ENCODE measurements at regions not wholly inside any gene's neighbourhood (a gene's known extent, or its start where the extent isn't known, plus 50 kb on each side); places are given as distances from the start of the nearest gene placed in this dataset.
A peak's percentile ranks its signal among the peaks of the same experiment; 100 is the strongest.

- H3K27me3 ChIP-seq (ENCODE audit: low read depth, low read length) = no peaks in the 10 kb centered on the region
- no peaks in the 10 kb centered on the region for H3K9me3 ChIP-seq (ENCODE audit: insufficient read depth, low read length)
- H3K4me3 ChIP-seq (ENCODE audit: low read length) = peak overlapping the region; percentile 53
- H3K4me1 ChIP-seq (ENCODE audit: low read length) = peaks cover 23% of the 10 kb centered on the region
- no peak overlapping the region for H3K9ac ChIP-seq (ENCODE audit: low read length)
- H3K79me2 ChIP-seq (ENCODE audit: low read length) = no peaks in the 10 kb centered on the region
- H3K4me2 ChIP-seq (ENCODE audit: low read length) = peak overlapping the region; percentile 76
- TF ChIP-seq CTCF (IDR thresholded peaks at IDR 0.05; ENCODE audit: low read depth, low read length) (no peak), EZH2phosphoT487 (IDR thresholded peaks at IDR 0.05; ENCODE audit: low read depth) (no peak)
- no peak overlapping the region for H3K27ac ChIP-seq (ENCODE audit: low read length)
- H2AFZ ChIP-seq (ENCODE audit: low read depth, low read length) = peak overlapping the region; percentile 86
- H3K36me3 ChIP-seq (replicated peaks; ENCODE audit: low read depth, low read length) = no peaks in the 10 kb centered on the region
- no peaks in the 10 kb centered on the region for H4K20me1 ChIP-seq (ENCODE audit: insufficient read depth, low read length)
Measured at GRCh38 chr5:61263072-61263471, 69.0 kb upstream of the ZSWIM6 start.

DNA sequence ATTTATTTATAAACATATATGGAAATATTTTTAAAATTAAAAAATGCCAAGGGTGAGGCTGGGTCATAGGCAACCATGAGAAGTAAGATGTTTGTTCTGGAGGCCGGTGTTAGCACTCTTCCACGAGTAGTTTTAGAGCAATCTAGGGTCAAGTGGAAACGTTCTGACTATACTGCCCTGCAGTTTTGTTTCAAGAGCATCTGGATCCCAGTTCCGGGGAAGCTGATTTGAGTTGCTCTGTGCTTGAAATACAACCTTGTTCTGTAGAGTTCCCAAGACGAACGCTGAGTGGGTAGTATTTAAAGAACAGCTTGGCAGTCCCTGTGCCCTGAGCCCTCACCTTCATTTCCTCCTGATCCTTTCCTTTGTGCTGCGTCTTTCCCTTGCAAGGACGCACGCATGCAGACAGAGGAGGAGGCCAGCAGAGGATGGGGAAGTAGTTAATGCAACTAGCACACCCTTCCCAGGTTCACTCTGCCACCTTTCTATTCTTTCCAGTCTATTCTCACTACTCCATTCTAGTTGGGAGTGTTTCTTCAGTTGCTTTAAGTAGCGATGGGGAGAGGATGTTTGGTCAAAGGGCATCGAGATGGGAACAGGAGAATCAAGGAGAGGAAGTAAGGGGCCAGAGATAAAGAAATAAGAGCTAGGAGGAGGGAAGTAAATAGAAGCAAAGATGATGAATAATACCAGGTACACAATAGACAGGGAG is 68.3 kb upstream of the ZSWIM6 start:
- peak overlapping the region; percentile 76 for H3K4me2 ChIP-seq (ENCODE audit: low read length)
- H3K4me3 ChIP-seq (ENCODE audit: low read length) = peak overlapping the region; percentile 53
- no peak overlapping the region for H3K9ac ChIP-seq (ENCODE audit: low read length)
- H3K79me2 ChIP-seq (ENCODE audit: low read length) = no peaks in the 10 kb centered on the region
- H3K27ac ChIP-seq (ENCODE audit: low read length) = no peak overlapping the region
- H3K9me3 ChIP-seq (ENCODE audit: insufficient read depth, low read length) = no peaks in the 10 kb centered on the region
- H3K36me3 ChIP-seq (replicated peaks; ENCODE audit: low read depth, low read length) = no peaks in the 10 kb centered on the region
- TF ChIP-seq CTCF (IDR thresholded peaks at IDR 0.05; ENCODE audit: low read depth, low read length) = no peak
- TF ChIP-seq EZH2phosphoT487 (IDR thresholded peaks at IDR 0.05; ENCODE audit: low read depth) = no peak
- H4K20me1 ChIP-seq (ENCODE audit: insufficient read depth, low read length) = no peaks in the 10 kb centered on the region
- peaks cover 26% of the 10 kb centered on the region for H3K4me1 ChIP-seq (ENCODE audit: low read length)
- H2AFZ ChIP-seq (ENCODE audit: low read depth, low read length) = peak overlapping the region; percentile 86; the same call in 1 of the 2 replicates
- H3K27me3 ChIP-seq (ENCODE audit: low read depth, low read length) = no peaks in the 10 kb centered on the region

GRCh38 chr5:61264273-61264661 is 67.8 kb upstream of the ZSWIM6 start:
- H3K4me3 ChIP-seq (ENCODE audit: low read length) = peak overlapping the region; percentile 53
- H3K4me2 ChIP-seq (ENCODE audit: low read length) = peak overlapping the region; percentile 76
- H3K27ac ChIP-seq (ENCODE audit: low read length) = no peak overlapping the region
- H4K20me1 ChIP-seq (ENCODE audit: insufficient read depth, low read length) = no peaks in the 10 kb centered on the region
- no peaks in the 10 kb centered on the region for H3K9me3 ChIP-seq (ENCODE audit: insufficient read depth, low read length)
- peaks cover 29% of the 10 kb centered on the region for H3K4me1 ChIP-seq (ENCODE audit: low read length)
- no peak overlapping the region for H3K9ac ChIP-seq (ENCODE audit: low read length)
- no peaks in the 10 kb centered on the region for H3K79me2 ChIP-seq (ENCODE audit: low read length)
- TF ChIP-seq CTCF (IDR thresholded peaks at IDR 0.05; ENCODE audit: low read depth, low read length) (no peak), EZH2phosphoT487 (IDR thresholded peaks at IDR 0.05; ENCODE audit: low read depth) (no peak)
- H3K27me3 ChIP-seq (ENCODE audit: low read depth, low read length) = no peaks in the 10 kb centered on the region
- no peaks in the 10 kb centered on the region for H3K36me3 ChIP-seq (replicated peaks; ENCODE audit: low read depth, low read length)
- no peak overlapping the region for H2AFZ ChIP-seq (ENCODE audit: low read depth, low read length)

GRCh38 chr5:61267116-61267515 is 64.9 kb upstream of the ZSWIM6 start:
- H4K20me1 ChIP-seq (ENCODE audit: insufficient read depth, low read length) = no peaks in the 10 kb centered on the region
- H3K36me3 ChIP-seq (replicated peaks; ENCODE audit: low read depth, low read length) = no peaks in the 10 kb centered on the region
- no peak overlapping the region for H3K4me3 ChIP-seq (ENCODE audit: low read length)
- no peak overlapping the region for H3K27ac ChIP-seq (ENCODE audit: low read length)
- H3K4me1 ChIP-seq (ENCODE audit: low read length) = peaks cover 29% of the 10 kb centered on the region
- no peak overlapping the region for H2AFZ ChIP-seq (ENCODE audit: low read depth, low read length)
- H3K9me3 ChIP-seq (ENCODE audit: insufficient read depth, low read length) = no peaks in the 10 kb centered on the region
- H3K4me2 ChIP-seq (ENCODE audit: low read length) = no peak overlapping the region
- no peak overlapping the region for H3K9ac ChIP-seq (ENCODE audit: low read length)
- TF ChIP-seq CTCF (IDR thresholded peaks at IDR 0.05; ENCODE audit: low read depth, low read length) (no peak), EZH2phosphoT487 (IDR thresholded peaks at IDR 0.05; ENCODE audit: low read depth) (no peak)
- H3K79me2 ChIP-seq (ENCODE audit: low read length) = no peaks in the 10 kb centered on the region
- H3K27me3 ChIP-seq (ENCODE audit: low read depth, low read length) = no peaks in the 10 kb centered on the region
